HG03280 (cell line): ENCODE measurements at regions not wholly inside any gene's neighbourhood (a gene's known extent, or its start where the extent isn't known, plus 50 kb on each side); places are given as distances from the start of the nearest gene placed in this dataset.

Source experiments
- ATAC-seq: cut with Tn5 transposase; IDR thresholded peaks from one replicate; pipeline ENCODE4 v1.9.1; 2021; ENCODE audit warnings: mild to moderate bottlenecking, moderate library complexity; ENCODE audit not compliant: unreplicated experiment

- no peak for ATAC-seq
Measured at GRCh38 chr1:170863621-170864020, 71.7 kb upstream of the MROH9 start.

- no peak for ATAC-seq
Measured at GRCh38 chr1:170864238-170864637, 71.1 kb upstream of the MROH9 start.

- ATAC-seq, result no peak
Measured at GRCh38 chr1:170864876-170865538, 70.3 kb upstream of the MROH9 start.

DNA sequence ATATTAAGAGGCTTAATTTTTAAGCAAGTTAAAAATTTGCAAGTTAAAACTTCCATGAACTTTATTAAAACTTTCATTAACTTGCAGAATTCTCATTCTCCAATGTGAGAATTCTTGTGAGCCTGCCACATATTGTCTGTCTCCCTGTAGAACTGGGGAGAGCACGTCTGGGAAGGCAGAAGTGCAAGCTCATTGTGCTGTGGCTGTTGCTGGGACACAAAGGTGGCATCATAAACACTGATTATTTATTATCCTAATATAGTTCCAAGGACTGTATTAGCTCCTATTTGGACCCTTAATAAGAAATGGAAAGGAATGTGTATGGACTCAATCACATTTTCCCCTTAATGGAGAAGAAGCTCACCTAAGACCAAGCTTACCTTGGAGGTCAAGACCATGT lies 68.7 kb upstream of the MROH9 start:
- ATAC-seq, result no peak

DNA sequence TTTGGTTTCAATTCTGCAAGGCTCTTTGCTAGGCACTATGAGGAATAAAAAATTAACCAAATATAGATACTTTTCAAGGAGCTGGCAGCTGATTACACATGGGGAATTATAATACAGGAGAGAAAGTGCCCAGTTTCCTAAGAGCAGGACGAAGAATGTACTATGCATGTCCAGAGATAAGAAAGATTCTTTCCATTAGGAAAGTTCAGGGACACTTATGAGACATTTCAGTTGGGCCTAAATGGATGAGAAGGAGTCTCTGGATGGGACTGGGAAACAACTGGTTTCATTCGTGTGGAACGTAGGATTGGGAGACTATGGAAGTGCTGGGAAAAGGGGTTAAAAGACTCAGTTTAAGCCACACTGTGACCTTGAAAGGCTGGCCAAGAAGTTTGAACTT lies 63.5 kb upstream of the MROH9 start:
- ATAC-seq, result no peak

DNA sequence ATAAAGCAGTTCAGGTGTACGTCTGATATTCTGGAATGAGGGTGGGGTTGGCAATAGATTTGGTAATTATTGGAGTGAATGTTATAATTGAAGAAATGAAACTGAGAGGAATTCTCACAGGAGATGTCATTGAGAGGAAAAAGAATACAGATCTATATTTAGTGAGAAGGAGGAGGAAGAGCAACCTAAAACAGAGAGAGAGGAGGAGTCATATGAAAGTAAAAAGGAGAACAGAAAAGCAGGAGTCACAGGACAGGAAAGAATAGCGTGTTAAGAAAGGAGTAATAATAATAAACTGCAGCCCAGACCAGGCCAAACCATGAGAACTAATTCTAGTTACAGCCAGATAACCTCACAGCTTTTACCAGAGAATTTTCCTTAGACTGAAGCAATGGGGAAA lies 62.7 kb upstream of the MROH9 start:
- ATAC-seq, result peak; percentile 51

DNA sequence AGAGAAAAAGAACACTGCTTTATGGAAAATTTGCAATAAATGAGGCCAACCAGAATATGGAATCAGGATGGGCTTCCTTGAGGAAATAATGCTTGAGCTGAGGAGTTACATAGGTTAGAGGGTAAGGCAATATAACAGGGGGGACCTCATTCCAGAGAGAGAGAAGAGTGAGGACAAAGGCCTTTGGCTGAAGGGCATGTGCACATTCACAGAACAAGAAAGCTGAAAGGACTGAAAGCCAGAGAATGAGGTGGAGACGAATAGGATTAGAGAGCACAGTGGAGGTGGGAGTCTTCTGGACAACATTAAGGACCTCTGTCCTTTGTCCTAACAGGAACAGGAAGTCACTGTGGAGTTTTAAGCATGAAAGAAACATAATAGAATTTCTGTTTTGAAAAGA lies 60.7 kb upstream of the MROH9 start:
- ATAC-seq, result no peak

DNA sequence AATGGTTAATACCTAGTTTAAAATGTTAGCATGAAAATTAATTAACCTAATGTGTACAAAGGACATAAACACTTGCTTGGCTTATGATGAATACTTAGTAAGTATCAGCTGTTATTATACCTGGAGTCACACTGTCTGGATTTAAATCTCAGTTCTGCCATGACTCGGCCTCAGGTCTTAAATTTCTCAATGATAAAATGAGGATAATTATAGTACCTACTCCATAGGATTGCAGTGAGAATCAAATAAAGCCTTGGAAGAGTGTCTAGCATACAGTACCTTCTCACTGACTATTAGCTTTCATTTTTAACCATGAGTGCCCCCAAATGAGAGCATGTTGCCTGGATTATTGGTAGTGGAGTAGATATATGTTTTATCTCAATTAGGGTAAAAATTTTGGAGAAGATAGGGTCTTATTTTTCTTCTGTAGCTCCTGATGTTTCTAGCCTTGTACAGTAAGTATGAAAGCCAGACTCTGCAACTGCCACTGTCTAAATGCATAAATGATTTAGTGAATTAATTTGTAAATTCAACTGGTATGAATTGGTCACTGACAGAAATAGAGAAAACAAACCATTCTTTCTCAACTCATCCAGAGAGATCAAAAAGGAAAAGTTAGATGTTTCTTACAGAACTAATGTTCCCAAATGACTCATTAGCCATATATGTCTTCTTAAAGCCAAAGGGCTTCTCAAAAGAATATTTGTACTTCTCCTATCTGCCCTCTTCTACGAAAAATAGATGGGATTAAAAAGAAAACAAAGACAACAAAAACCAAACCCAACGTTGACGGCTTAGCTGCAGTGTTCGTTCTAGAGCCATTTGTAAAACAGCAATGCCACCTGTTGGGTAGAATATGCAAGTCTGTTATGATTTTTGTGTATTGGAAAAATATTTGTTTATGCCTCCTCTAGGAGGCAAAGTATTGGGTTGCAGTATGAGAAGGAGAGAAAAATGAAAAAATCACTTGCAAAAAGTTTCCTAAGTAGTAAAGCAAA lies 53.8 kb upstream of the MROH9 start:
- ATAC-seq, result peak; percentile 45
